ENCODE measurements at regions not wholly inside any gene's neighbourhood (a gene's known extent, or its start where the extent isn't known, plus 50 kb on each side); places are given as distances from the start of the nearest gene placed in this dataset.

GRCh38 chr5:167943343-167943742, 348.1 kb upstream of the WWC1 start:
- no peak for TF ChIP-seq CTCF (IDR thresholded peaks at IDR 0.05; ENCODE audit: insufficient read depth, low read length)
- no peak overlapping the region for H3K4me3 ChIP-seq (ENCODE audit: low read depth, low read length)
- no peak for DNase-seq (ENCODE audit: low read depth)

GRCh38 chr5:167944121-167944852, 347.2 kb upstream of the WWC1 start:
- TF ChIP-seq CTCF (IDR thresholded peaks at IDR 0.05; ENCODE audit: insufficient read depth, low read length): no peak
- no peak overlapping the region for H3K4me3 ChIP-seq (ENCODE audit: low read depth, low read length)
- DNase-seq (ENCODE audit: low read depth): no peak

GRCh38 chr5:167945542-167946384, 345.7 kb upstream of the WWC1 start:
- no peak overlapping the region for H3K4me3 ChIP-seq (ENCODE audit: low read depth, low read length)
- TF ChIP-seq CTCF (IDR thresholded peaks at IDR 0.05; ENCODE audit: insufficient read depth, low read length): no peak
- DNase-seq (ENCODE audit: low read depth): peak; percentile 83

GRCh38 chr5:167947306-167947705, 344.1 kb upstream of the WWC1 start:
- TF ChIP-seq CTCF (IDR thresholded peaks at IDR 0.05; ENCODE audit: insufficient read depth, low read length): no peak
- no peak overlapping the region for H3K4me3 ChIP-seq (ENCODE audit: low read depth, low read length)
- no peak for DNase-seq (ENCODE audit: low read depth)

GRCh38 chr5:167948251-167948650, 343.2 kb upstream of the WWC1 start:
- DNase-seq (ENCODE audit: low read depth): no peak
- TF ChIP-seq CTCF (IDR thresholded peaks at IDR 0.05; ENCODE audit: insufficient read depth, low read length): no peak
- H3K4me3 ChIP-seq (ENCODE audit: low read depth, low read length): no peak overlapping the region

- TF ChIP-seq CTCF (IDR thresholded peaks at IDR 0.05; ENCODE audit: insufficient read depth, low read length): no peak
- H3K4me3 ChIP-seq (ENCODE audit: low read depth, low read length): no peak overlapping the region
- DNase-seq (ENCODE audit: low read depth): no peak
Observed at GRCh38 chr5:167949435-167949834, 342.0 kb upstream of the WWC1 start.
